ENCODE measurements at regions not wholly inside any gene's neighbourhood (a gene's known extent, or its start where the extent isn't known, plus 50 kb on each side); places are given as distances from the start of the nearest gene placed in this dataset.

DNA sequence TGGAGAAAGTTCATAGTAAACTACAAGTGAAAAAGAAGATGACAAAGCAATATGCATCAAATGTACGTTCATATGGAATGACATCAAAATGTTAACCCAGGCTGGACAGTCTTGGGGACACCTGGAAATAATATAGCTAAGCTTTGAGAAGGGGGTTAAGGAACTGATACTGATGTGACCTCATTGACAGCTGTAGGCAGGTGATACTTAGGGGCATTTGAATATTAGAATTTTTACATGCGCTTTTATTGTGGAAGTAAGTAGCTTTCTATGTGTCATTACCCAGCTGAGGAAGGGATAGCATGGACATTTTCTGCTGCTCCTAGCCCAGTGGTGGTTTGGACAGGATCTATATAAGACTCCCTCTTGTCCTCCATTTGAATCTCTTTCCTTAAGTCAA, 299.7 kb downstream of the CWC27 start:
- DNase-seq = no peak

DNA sequence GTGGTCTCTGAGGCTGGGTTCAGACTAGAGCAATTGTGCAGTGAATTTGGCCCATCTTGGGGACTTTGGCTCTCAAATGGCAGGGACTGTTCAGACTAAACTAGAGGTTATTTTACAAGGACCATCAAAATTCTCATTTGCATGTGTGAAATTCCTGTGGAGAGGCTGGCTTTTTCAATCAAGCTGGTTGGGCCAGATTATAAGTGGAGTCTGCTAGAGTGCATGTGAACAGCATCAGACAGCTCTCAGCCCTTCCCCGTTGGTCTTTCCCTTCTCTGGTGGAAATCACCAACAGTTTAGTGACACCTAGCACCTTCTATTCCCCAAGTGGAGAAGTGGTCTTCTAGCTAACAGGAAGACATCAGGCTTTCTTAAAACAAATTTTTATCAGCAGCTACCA, 301.3 kb downstream of the CWC27 start:
- DNase-seq = no peak

DNA sequence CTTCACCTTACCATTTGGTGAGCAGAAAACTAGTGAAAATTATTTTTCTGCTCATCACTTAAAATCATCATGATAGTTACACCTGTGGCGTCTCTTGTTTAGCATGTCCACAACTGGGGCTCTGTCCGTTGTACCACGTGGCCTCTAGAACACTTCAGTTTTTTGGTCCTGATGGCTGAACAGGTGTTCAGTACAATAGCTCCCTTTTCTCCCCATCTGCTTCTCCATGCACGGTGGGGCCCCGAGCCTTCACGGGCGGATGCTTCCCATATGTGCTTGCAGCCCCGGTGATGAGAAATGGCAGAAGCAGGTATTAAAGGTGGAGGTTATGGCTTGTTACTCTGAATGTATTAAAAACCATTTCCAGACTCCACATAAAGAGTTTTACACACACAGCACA, 304.1 kb downstream of the CWC27 start:
- peak; percentile 92 to 94 for DNase-seq

DNA sequence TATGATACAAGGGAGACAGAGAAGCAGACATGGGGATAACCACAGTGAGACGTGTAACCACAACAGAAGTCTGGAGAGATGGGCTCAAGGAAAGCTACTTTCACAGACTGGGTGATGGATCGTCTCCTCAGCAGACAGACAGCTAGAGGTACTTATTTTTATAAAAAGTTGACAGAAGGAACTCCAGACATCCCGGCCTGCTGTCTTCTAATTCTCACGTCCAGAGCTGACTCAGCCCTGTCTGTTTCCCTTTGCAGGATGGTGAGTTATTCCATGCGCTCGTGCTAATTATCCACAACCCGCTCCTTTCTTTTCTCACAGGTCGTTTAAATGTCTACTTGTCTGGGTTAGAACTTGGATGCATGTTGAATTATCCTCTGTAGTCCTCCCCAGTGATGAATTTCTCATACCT, 304.5 kb downstream of the CWC27 start:
- peak; percentile 80 to 83 for DNase-seq

GRCh38 chr5:65075623-65076250, 307.0 kb downstream of the CWC27 start:
- peak in 1 of 2 experiments; percentile 10 for DNase-seq

DNA sequence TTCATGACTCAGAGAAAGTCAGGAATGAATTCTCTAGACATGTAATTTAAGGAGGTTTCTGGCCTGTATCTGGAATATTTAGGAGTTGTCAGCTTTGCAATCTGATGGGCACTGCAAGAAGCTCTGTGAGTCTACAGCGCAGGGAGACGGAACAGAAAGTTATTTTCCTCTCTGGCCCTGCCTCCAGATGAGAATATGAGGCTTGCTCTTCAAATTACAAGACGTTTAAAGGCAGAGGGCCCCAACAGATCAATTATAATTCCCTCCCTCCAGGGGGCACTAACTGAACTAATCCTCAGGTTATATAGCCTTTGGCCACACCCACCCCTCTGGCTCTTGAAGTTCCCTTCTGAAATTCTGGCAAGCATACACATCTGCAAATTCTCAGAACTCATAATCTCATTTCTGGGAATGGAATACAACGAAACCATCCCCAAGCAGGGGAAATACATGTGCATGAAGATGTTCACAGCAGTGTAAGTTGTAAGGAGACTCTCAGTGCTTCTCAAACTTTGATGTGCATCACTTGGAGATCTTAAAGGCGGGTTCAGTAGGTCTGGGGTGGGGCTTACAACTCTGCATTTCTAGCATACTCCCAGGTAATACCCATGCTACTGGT, 307.6 kb downstream of the CWC27 start:
- peak; percentile 52 to 81 for DNase-seq

DNA sequence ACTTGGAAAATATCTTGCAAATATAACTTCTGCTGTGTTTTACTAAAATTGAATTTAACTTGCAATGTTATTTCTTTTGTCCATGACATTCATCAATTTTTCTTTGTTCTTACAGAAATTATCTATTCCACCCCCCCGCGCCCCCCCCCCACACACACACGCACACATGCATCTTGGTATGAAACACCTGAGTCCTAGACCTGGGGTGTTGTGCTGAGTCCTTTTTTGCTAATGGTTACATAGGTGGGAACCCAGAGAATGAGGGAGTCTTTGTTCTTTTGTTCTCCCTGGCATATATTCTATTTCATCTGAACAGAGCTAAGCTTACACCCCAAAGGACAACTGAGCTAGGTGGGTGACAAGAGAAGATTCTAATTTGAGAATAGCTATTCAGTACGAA, 308.9 kb downstream of the CWC27 start:
- DNase-seq = no peak

GRCh38 chr5:65078331-65078730, 309.6 kb downstream of the CWC27 start:
- no peak for DNase-seq

GRCh38 chr5:65081071-65081470, 312.3 kb downstream of the CWC27 start:
- DNase-seq = no peak

GRCh38 chr5:65084795-65085515, 316.2 kb downstream of the CWC27 start:
- DNase-seq = no peak

DNA sequence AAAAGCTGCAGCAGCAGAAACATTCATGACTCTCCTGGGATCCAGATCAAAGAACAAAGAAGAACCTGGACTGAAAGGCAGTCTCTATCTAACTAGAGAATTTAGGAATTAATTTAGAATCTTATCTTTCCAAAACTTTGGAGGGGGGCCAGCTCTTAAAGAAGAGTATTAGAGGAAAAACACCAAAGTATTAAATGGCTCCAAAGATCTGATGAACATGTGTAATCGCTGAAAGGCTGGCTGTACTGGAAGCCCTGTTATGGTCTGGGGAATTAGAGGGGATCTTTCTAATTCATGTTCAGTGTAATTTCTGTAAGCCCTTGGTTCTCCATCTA, 316.8 kb downstream of the CWC27 start:
- DNase-seq = no peak

DNA sequence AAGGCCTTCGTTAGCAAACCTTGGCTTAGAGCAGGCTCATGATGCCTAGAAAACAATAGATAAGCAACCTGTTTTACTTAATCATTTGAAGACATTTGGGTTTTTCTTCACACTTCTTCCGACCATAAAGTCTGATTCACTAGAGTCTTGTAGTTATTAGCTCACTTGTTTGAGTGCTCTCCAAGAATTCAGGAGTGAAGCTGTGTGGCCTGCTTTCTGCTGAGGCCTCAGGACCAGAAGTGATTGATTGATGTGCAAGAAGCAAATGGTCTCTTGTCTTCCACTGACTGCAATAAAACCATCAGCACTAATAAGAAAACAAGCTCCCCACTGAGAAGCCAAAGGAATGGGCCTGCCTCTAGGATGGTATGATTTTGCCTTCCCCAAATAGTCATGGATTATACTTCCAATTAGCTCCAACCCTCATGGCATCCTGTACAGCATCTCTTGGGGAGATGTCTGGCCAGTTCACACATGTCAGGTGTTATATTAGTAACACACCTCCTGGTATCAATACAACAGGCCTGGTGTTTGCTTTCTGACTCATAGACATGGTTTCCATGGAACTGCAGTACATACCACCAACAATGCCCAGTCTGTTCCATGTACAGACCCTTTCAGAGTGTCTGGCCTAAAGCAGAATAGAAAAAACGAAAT, 317.6 kb downstream of the CWC27 start:
- no peak for DNase-seq

DNA sequence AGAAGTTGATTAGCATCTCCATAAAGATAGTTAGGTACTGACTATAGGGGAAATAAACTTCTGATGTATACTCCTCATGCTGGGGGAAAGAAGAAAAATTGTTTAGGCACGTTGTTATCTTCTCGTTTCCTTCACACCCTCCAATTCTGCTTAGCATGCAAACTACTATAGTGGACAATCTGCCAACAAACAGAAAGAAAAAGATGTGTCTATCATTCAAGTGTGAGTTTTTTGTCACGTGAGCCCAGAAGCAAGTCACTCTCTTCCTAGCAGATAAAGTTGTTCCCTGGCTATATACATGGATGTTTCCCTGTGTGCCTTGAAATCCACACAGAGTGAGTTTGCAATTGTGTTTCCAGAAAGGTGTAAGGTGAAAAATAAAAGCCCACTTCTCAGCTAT, 318.4 kb downstream of the CWC27 start:
- DNase-seq = no peak

- no peak for DNase-seq
Measured at GRCh38 chr5:65094279-65094678, 325.5 kb downstream of the CWC27 start.

DNA sequence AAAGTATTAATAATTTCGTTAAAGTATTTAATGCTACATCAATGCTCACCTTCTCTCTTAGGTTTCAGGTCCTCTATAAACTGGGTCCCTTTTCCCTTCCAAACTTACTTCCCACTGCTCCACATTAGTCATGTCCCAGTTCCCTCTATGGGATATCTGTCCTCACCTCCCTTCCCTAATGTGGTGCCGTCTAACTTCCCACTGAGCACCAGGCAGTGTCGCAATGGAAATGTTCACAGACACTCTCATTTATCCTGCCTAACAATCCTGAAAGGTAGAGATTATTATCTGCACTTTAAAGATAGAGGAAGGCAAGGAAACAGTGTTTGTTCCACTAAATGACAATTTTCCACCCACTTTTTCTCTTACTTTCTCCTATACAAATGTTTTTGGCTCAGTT, 329.7 kb downstream of the CWC27 start:
- DNase-seq = no peak

All from NCI-H524 (cell line).